ENCODE measurements at regions not wholly inside any gene's neighbourhood (a gene's known extent, or its start where the extent isn't known, plus 50 kb on each side); places are given as distances from the start of the nearest gene placed in this dataset.

DNA sequence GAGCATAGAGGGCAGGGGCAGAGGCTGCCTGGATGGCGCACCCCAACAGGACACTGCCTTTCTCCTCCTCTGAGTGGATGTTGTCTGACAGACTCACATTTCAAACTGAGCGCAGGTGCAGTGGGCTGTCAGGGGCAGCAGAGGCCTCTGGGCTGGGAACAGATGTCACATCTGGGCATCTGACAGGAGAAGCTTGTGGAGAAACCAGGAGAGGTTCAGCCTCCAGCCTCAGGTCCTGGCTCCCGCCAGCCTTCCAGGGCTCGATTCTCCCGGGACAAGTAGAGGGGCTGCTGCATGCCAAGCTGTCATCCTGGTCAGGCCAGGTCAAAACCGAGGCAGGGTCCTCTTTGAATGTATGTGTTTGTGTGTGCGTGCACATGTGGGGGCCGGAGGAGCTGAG lies 67.7 kb upstream of the SDK2 start:
- no peak for TF ChIP-seq EZH2 (IDR thresholded peaks at IDR 0.05)
- no peak for TF ChIP-seq POLR2AphosphoS5 (IDR thresholded peaks at IDR 0.05; ENCODE audit: borderline replicate concordance, low read depth, low read length)
- no peak for TF ChIP-seq FOXP2 (optimal IDR thresholded peaks at IDR 0.05; ENCODE audit: control extremely low read depth, extremely low read length, insufficient read depth)

All from SK-N-MC (cell line).